ENCODE measurements at regions not wholly inside any gene's neighbourhood (a gene's known extent, or its start where the extent isn't known, plus 50 kb on each side); places are given as distances from the start of the nearest gene placed in this dataset.

- no peak for TF ChIP-seq EZH2 (IDR thresholded peaks at IDR 0.05; ENCODE audit: insufficient read depth, low read length)
- TF ChIP-seq CTCF (IDR thresholded peaks at IDR 0.05; ENCODE audit: insufficient read depth, low read depth, low read length), result no peak
These were observed 297.5 kb downstream of the PCNX1 start for GRCh38 chr14:71204768-71205167.
